Mammary epithelial cell (primary cell): ENCODE measurements at regions not wholly inside any gene's neighbourhood (a gene's known extent, or its start where the extent isn't known, plus 50 kb on each side); places are given as distances from the start of the nearest gene placed in this dataset.

ENCODE experiments used
- CTCF ChIP-seq, 2 donors: IDR thresholded peaks in 1 of 2; conservative IDR thresholded peaks in 1 of 2; 2 replicates each; pipeline ENCODE4 v1.5.1; 2011 to 2012; ENCODE audit warnings: inconsistent platforms in 2 of 2, low read length in 2 of 2, mild to moderate bottlenecking in 2 of 2, control low read depth in 1 of 2, low read depth in 1 of 2; ENCODE audit not compliant: insufficient read depth in 1 of 2; ENCODE audit errors: extremely low read depth in 1 of 2
- EZH2 ChIP-seq: IDR thresholded peaks from 2 replicates; pipeline ENCODE4 v1.6.1; 2012; ENCODE audit warnings: low read length, inconsistent platforms, borderline replicate concordance

- TF ChIP-seq CTCF (conservative IDR thresholded peaks at IDR 0.05 in 1 of 2, IDR thresholded peaks at IDR 0.05 in 1 of 2; ENCODE audit: extremely low read depth in 1 of 2, insufficient read depth in 1 of 2, low read depth in 1 of 2, low read length in 2 of 2) (no peak), EZH2 (no peak)
Observed at GRCh38 chr6:120569714-120570113, 764.6 kb downstream of the TBC1D32 start.
